NB4 (cell line): ENCODE measurements at regions not wholly inside any gene's neighbourhood (a gene's known extent, or its start where the extent isn't known, plus 50 kb on each side); places are given as distances from the start of the nearest gene placed in this dataset.

Experiments
- POLR2A ChIP-seq: IDR thresholded peaks from 2 replicates; pipeline ENCODE4 v1.6.1; 2011; ENCODE audit warnings: mild to moderate bottlenecking; ENCODE audit not compliant: insufficient read length; ENCODE audit errors: extremely low read depth
- TF ChIP-seq, protein P1 (sequence below): IDR thresholded peaks from one replicate; pipeline ENCODE4 v1.5.1; 2012; ENCODE audit warnings: low read depth, low read length

GRCh38 chr11:79937676-79938334 lies 497.0 kb upstream of the TENM4 start:
- TF ChIP-seq, protein P1, sequence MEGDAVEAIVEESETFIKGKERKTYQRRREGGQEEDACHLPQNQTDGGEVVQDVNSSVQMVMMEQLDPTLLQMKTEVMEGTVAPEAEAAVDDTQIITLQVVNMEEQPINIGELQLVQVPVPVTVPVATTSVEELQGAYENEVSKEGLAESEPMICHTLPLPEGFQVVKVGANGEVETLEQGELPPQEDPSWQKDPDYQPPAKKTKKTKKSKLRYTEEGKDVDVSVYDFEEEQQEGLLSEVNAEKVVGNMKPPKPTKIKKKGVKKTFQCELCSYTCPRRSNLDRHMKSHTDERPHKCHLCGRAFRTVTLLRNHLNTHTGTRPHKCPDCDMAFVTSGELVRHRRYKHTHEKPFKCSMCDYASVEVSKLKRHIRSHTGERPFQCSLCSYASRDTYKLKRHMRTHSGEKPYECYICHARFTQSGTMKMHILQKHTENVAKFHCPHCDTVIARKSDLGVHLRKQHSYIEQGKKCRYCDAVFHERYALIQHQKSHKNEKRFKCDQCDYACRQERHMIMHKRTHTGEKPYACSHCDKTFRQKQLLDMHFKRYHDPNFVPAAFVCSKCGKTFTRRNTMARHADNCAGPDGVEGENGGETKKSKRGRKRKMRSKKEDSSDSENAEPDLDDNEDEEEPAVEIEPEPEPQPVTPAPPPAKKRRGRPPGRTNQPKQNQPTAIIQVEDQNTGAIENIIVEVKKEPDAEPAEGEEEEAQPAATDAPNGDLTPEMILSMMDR = no peak
- no peak for TF ChIP-seq POLR2A
